ENCODE measurements at regions not wholly inside any gene's neighbourhood (a gene's known extent, or its start where the extent isn't known, plus 50 kb on each side); places are given as distances from the start of the nearest gene placed in this dataset.

- TF ChIP-seq CTCF (IDR thresholded peaks at IDR 0.05) (no peak), POLR2A (IDR thresholded peaks at IDR 0.05) (no peak)
These were observed 250.6 kb downstream of the EIPR1 start for GRCh38 chr2:3126911-3127621.
